CD4-positive, alpha-beta memory T cell (primary cell): ENCODE measurements at regions not wholly inside any gene's neighbourhood (a gene's known extent, or its start where the extent isn't known, plus 50 kb on each side); places are given as distances from the start of the nearest gene placed in this dataset.

ENCODE experiments used
- CTCF ChIA-PET: fragments of 350-600 bp; sonication (Branson Sonifier 250); formaldehyde crosslinking; loops from one replicate; lab custom pipeline; 2021; ENCODE audit warnings: inconsistent platforms; ENCODE audit not compliant: partially characterized antibody; lab: Charles Lee
- POLR2A ChIA-PET: fragments of 350-600 bp; sonication (Branson Sonifier 250); formaldehyde crosslinking; loops from one replicate; lab custom pipeline; 2021; ENCODE audit not compliant: partially characterized antibody; lab: Charles Lee
- DNase-seq, 5 donors: peaks; one replicate each; pipeline versions ENCODE4 v3.0.0 to v3.0.0-alpha.2; 2020 to 2022; ENCODE audit warnings: mixed read lengths in 1 of 5
- H3K27ac ChIP-seq: one replicate; pipeline ENCODE4 v1.7.0; 2013; ENCODE audit warnings: low read depth, low read length
- H3K27me3 ChIP-seq: 2 replicates; pipeline ENCODE4 v1.7.0; 2013; ENCODE audit warnings: mild to moderate bottlenecking, low read length, moderate library complexity; ENCODE audit not compliant: insufficient read depth
- H3K36me3 ChIP-seq: 2 replicates; pipeline ENCODE4 v1.7.0; 2013; ENCODE audit warnings: mild to moderate bottlenecking, low read length, moderate library complexity; ENCODE audit not compliant: insufficient read depth
- H3K4me1 ChIP-seq: 2 replicates; pipeline ENCODE4 v1.7.0; 2013; ENCODE audit warnings: mild to moderate bottlenecking, low read length, moderate library complexity; ENCODE audit not compliant: insufficient read depth
- H3K4me3 ChIP-seq, 2 donors: one replicate each; pipeline ENCODE4 v1.7.0; 2013; ENCODE audit warnings: low read length in 2 of 2, mild to moderate bottlenecking in 1 of 2
- H3K9me3 ChIP-seq, 2 donors: one replicate each; pipeline ENCODE4 v1.7.0; 2013; ENCODE audit warnings: low read length in 2 of 2, control low read depth in 1 of 2; ENCODE audit not compliant: control insufficient read depth in 1 of 2
- H3K27ac Mint-ChIP-seq, 7 donors: one replicate each; pipeline ENCODE4 v1.8.0; 2020 to 2021; ENCODE audit warnings: mixed read lengths in 7 of 7, mild to moderate bottlenecking in 6 of 7, inconsistent platforms in 3 of 7, moderate library complexity in 3 of 7
- H3K27me3 Mint-ChIP-seq, 2 donors: one replicate each; pipeline ENCODE4 v1.8.0; 2020 to 2021; ENCODE audit warnings: mixed read lengths in 2 of 2
- H3K36me3 Mint-ChIP-seq, 2 donors: one replicate each; pipeline ENCODE4 v1.8.0; 2020 to 2021; ENCODE audit warnings: mixed read lengths in 2 of 2, inconsistent platforms in 1 of 2, mild to moderate bottlenecking in 1 of 2
- H3K4me1 Mint-ChIP-seq, 4 donors: one replicate each; pipeline ENCODE4 v1.8.0; 2020 to 2021; ENCODE audit warnings: mixed read lengths in 4 of 4, mild to moderate bottlenecking in 1 of 4
- H3K4me3 Mint-ChIP-seq, 8 donors: one replicate each; pipeline ENCODE4 v1.8.0; 2020 to 2021; ENCODE audit warnings: mixed read lengths in 8 of 8, mild to moderate bottlenecking in 7 of 8, moderate library complexity in 6 of 8, inconsistent platforms in 3 of 8
- H3K9me3 Mint-ChIP-seq, 8 donors: one replicate each; pipeline ENCODE4 v1.8.0; 2020 to 2021; ENCODE audit warnings: mixed read lengths in 8 of 8, mild to moderate bottlenecking in 5 of 8, inconsistent platforms in 3 of 8, moderate library complexity in 1 of 8
- intact Hi-C: fragments of 100-400 bp; cut with micrococcal nuclease; formaldehyde crosslinking; loops from one replicate; pipeline ENCODE4 v1.15.1; 2023

- H3K27me3 ChIP-seq, result no peaks in the 10 kb centered on the region
- H3K4me3 Mint-ChIP-seq, result no peak overlapping the region
- H3K27ac Mint-ChIP-seq, result no peak overlapping the region
- H3K36me3 ChIP-seq, result no peaks in the 10 kb centered on the region
- intact Hi-C loops, result no loop called here
- H3K27me3 Mint-ChIP-seq, result no peaks in the 10 kb centered on the region
- POLR2A ChIA-PET, result no interaction called here
- peaks cover 0 to 4% of the 10 kb centered on the region in 2 donors for H3K9me3 ChIP-seq
- CTCF ChIA-PET, result no interaction called here
- no peaks in the 10 kb centered on the region for H3K4me1 Mint-ChIP-seq
- H3K4me1 ChIP-seq, result no peaks in the 10 kb centered on the region
- H3K9me3 Mint-ChIP-seq, result peaks cover 0 to 15% (median 5%) of the 10 kb centered on the region in 8 donors
- no peak overlapping the region for H3K4me3 ChIP-seq
- DNase-seq, result no peak
- H3K36me3 Mint-ChIP-seq, result no peaks in the 10 kb centered on the region
- H3K27ac ChIP-seq, result no peak overlapping the region
Measured at GRCh38 chr6:23377830-23378229, 748.2 kb upstream of the NRSN1 start.

GRCh38 chr6:23380465-23380864, 745.5 kb upstream of the NRSN1 start:
- CTCF ChIA-PET, result no interaction called here
- no peaks in the 10 kb centered on the region for H3K36me3 ChIP-seq
- DNase-seq, result no peak
- intact Hi-C loops, result no loop called here
- no peaks in the 10 kb centered on the region for H3K4me1 ChIP-seq
- Mint-ChIP-seq H3K27ac (no peak overlapping the region), H3K4me3 (no peak overlapping the region), H3K9me3 (peaks cover 0 to 14% (median 5%) of the 10 kb centered on the region in 8 donors), H3K4me1 (no peaks in the 10 kb centered on the region), H3K27me3 (no peaks in the 10 kb centered on the region), H3K36me3 (no peaks in the 10 kb centered on the region)
- no peak overlapping the region for H3K27ac ChIP-seq
- no peaks in the 10 kb centered on the region for H3K27me3 ChIP-seq
- H3K4me3 ChIP-seq, result no peak overlapping the region
- POLR2A ChIA-PET, result no interaction called here
- H3K9me3 ChIP-seq, result peaks cover 0 to 4% of the 10 kb centered on the region in 2 donors

- H3K4me1 ChIP-seq, result no peaks in the 10 kb centered on the region
- ChIA-PET POLR2A (no interaction called here), CTCF (no interaction called here)
- no peak overlapping the region for H3K27ac Mint-ChIP-seq
- DNase-seq, result no peak
- H3K4me3 ChIP-seq, result no peak overlapping the region
- no peaks in the 10 kb centered on the region for H3K9me3 ChIP-seq
- H3K36me3 ChIP-seq, result no peaks in the 10 kb centered on the region
- no peaks in the 10 kb centered on the region for H3K4me1 Mint-ChIP-seq
- no peaks in the 10 kb centered on the region for H3K36me3 Mint-ChIP-seq
- peaks cover 0 to 7% (median 3%) of the 10 kb centered on the region in 8 donors for H3K9me3 Mint-ChIP-seq
- H3K27me3 Mint-ChIP-seq, result no peaks in the 10 kb centered on the region
- no peak overlapping the region for H3K4me3 Mint-ChIP-seq
- H3K27ac ChIP-seq, result no peak overlapping the region
- no peaks in the 10 kb centered on the region for H3K27me3 ChIP-seq
- intact Hi-C loops, result no loop called here
Measured at GRCh38 chr6:23388086-23388783, 737.8 kb upstream of the NRSN1 start.

- Mint-ChIP-seq H3K9me3 (peaks cover 0 to 7% (median 3%) of the 10 kb centered on the region in 8 donors), H3K27ac (no peak overlapping the region), H3K27me3 (no peaks in the 10 kb centered on the region), H3K4me3 (no peak overlapping the region), H3K4me1 (no peaks in the 10 kb centered on the region), H3K36me3 (no peaks in the 10 kb centered on the region)
- CTCF ChIA-PET, result no interaction called here
- intact Hi-C loops, result no loop called here
- Histone ChIP-seq H3K27me3 (no peaks in the 10 kb centered on the region), H3K27ac (no peak overlapping the region), H3K36me3 (no peaks in the 10 kb centered on the region), H3K9me3 (no peaks in the 10 kb centered on the region), H3K4me1 (no peaks in the 10 kb centered on the region), H3K4me3 (no peak overlapping the region)
- POLR2A ChIA-PET, result no interaction called here
- no peak for DNase-seq
Measured at GRCh38 chr6:23389386-23389785, 736.6 kb upstream of the NRSN1 start.

GRCh38 chr6:23390221-23390620, 735.8 kb upstream of the NRSN1 start:
- H3K4me1 Mint-ChIP-seq, result no peaks in the 10 kb centered on the region
- intact Hi-C loops, result no loop called here

GRCh38 chr6:23394681-23395080, 731.3 kb upstream of the NRSN1 start:
- Mint-ChIP-seq H3K27me3 (no peaks in the 10 kb centered on the region), H3K27ac (no peak overlapping the region), H3K36me3 (no peaks in the 10 kb centered on the region), H3K4me1 (no peaks in the 10 kb centered on the region), H3K4me3 (no peak overlapping the region), H3K9me3 (peaks cover 0 to 5% (median under 1%) of the 10 kb centered on the region in 8 donors)
- intact Hi-C loops, result no loop called here
- DNase-seq, result no peak
- no peak overlapping the region for H3K4me3 ChIP-seq
- no peaks in the 10 kb centered on the region for H3K27me3 ChIP-seq
- no peaks in the 10 kb centered on the region for H3K4me1 ChIP-seq
- H3K36me3 ChIP-seq, result no peaks in the 10 kb centered on the region
- no peak overlapping the region for H3K27ac ChIP-seq
- CTCF ChIA-PET, result no interaction called here
- POLR2A ChIA-PET, result no interaction called here
- H3K9me3 ChIP-seq, result no peaks in the 10 kb centered on the region

More at GRCh38 chr6:23390221-23390620, 735.8 kb upstream of the NRSN1 start:
- Histone ChIP-seq H3K27me3 (no peaks in the 10 kb centered on the region), H3K4me3 (no peak overlapping the region), H3K27ac (no peak overlapping the region), H3K9me3 (no peaks in the 10 kb centered on the region), H3K36me3 (no peaks in the 10 kb centered on the region), H3K4me1 (no peaks in the 10 kb centered on the region)
- ChIA-PET POLR2A (no interaction called here), CTCF (no interaction called here)
- no peak for DNase-seq
- H3K36me3 Mint-ChIP-seq, result no peaks in the 10 kb centered on the region
- H3K9me3 Mint-ChIP-seq, result peaks cover 0 to 7% (median 2%) of the 10 kb centered on the region in 8 donors
- no peak overlapping the region for H3K4me3 Mint-ChIP-seq
- H3K27me3 Mint-ChIP-seq, result no peaks in the 10 kb centered on the region
- H3K27ac Mint-ChIP-seq, result no peak overlapping the region

- Histone ChIP-seq H3K27me3 (no peaks in the 10 kb centered on the region), H3K4me3 (no peak overlapping the region), H3K9me3 (no peaks in the 10 kb centered on the region), H3K4me1 (no peaks in the 10 kb centered on the region), H3K27ac (no peak overlapping the region), H3K36me3 (no peaks in the 10 kb centered on the region)
- ChIA-PET CTCF (no interaction called here), POLR2A (no interaction called here)
- H3K36me3 Mint-ChIP-seq, result no peaks in the 10 kb centered on the region
- no peaks in the 10 kb centered on the region for H3K4me1 Mint-ChIP-seq
- H3K9me3 Mint-ChIP-seq, result peaks cover 0 to 5% (median 0%) of the 10 kb centered on the region in 8 donors
- H3K27ac Mint-ChIP-seq, result no peak overlapping the region
- H3K27me3 Mint-ChIP-seq, result no peaks in the 10 kb centered on the region
- intact Hi-C loops, result no loop called here
- no peak for DNase-seq
- H3K4me3 Mint-ChIP-seq, result no peak overlapping the region
Measured at GRCh38 chr6:23395381-23395780, 730.6 kb upstream of the NRSN1 start.
